ENCODE measurements at regions not wholly inside any gene's neighbourhood (a gene's known extent, or its start where the extent isn't known, plus 50 kb on each side); places are given as distances from the start of the nearest gene placed in this dataset.

GRCh38 chr3:70774641-70775040, 462.2 kb upstream of the MDFIC2 start:
- no peaks in the 10 kb centered on the region for H3K9me3 ChIP-seq (ENCODE audit: low read length)
- CTCF ChIA-PET (ENCODE audit: unreplicated experiment): no interaction called here
- H3K4me2 ChIP-seq (ENCODE audit: low read length): no peak overlapping the region
- no peaks in the 10 kb centered on the region for H3K36me3 ChIP-seq (ENCODE audit: insufficient read depth, low read length)
- POLR2A ChIA-PET: no interaction called here
- H3K4me3 ChIP-seq (ENCODE audit: low read depth, low read length, poor library complexity, severe bottlenecking): no peak overlapping the region
- no TSS peak for BruUV-seq (replicated peaks)
- no peaks in the 10 kb centered on the region for H4K20me1 ChIP-seq (ENCODE audit: insufficient read depth, low read length)
- H3K9me2 ChIP-seq (ENCODE audit: insufficient read depth, low read length): no peaks in the 10 kb centered on the region
- H3K27ac ChIP-seq (ENCODE audit: low read depth, low read length, poor library complexity, severe bottlenecking): no peak overlapping the region
- no peaks in the 10 kb centered on the region for H3K4me1 ChIP-seq (ENCODE audit: insufficient read depth, low read length, poor library complexity, severe bottlenecking)
- no peak for DNase-seq (ENCODE audit: low spot score)
- no peak overlapping the region for H2AFZ ChIP-seq (ENCODE audit: low read length)
- H3K79me2 ChIP-seq (ENCODE audit: insufficient read depth, low read depth, low read length): no peaks in the 10 kb centered on the region
- intact Hi-C loops (cut with micrococcal nuclease; ENCODE audit: unreplicated experiment): no loop called here
- TF ChIP-seq EZH2phosphoT487 (IDR thresholded peaks at IDR 0.05; ENCODE audit: borderline replicate concordance, low read depth, low read length): no peak
- TF ChIP-seq CTCF (conservative IDR thresholded peaks at IDR 0.05; ENCODE audit: low read length): no peak

- H4K20me1 ChIP-seq (ENCODE audit: insufficient read depth, low read length): no peaks in the 10 kb centered on the region
- no peak for DNase-seq (ENCODE audit: low spot score)
- H2AFZ ChIP-seq (ENCODE audit: low read length): no peak overlapping the region
- TF ChIP-seq CTCF (conservative IDR thresholded peaks at IDR 0.05; ENCODE audit: low read length) (no peak), EZH2phosphoT487 (IDR thresholded peaks at IDR 0.05; ENCODE audit: borderline replicate concordance, low read depth, low read length) (no peak)
- CTCF ChIA-PET (ENCODE audit: unreplicated experiment): no interaction called here
- H3K9me3 ChIP-seq (ENCODE audit: low read length): no peaks in the 10 kb centered on the region
- H3K79me2 ChIP-seq (ENCODE audit: insufficient read depth, low read depth, low read length): no peaks in the 10 kb centered on the region
- POLR2A ChIA-PET: no interaction called here
- BruUV-seq (replicated peaks): no TSS peak
- H3K4me2 ChIP-seq (ENCODE audit: low read length): no peak overlapping the region
- intact Hi-C loops (cut with micrococcal nuclease; ENCODE audit: unreplicated experiment): no loop called here
- H3K4me3 ChIP-seq (ENCODE audit: low read depth, low read length, poor library complexity, severe bottlenecking): no peak overlapping the region
- no peaks in the 10 kb centered on the region for H3K36me3 ChIP-seq (ENCODE audit: insufficient read depth, low read length)
- H3K9me2 ChIP-seq (ENCODE audit: insufficient read depth, low read length): no peaks in the 10 kb centered on the region
- H3K4me1 ChIP-seq (ENCODE audit: insufficient read depth, low read length, poor library complexity, severe bottlenecking): no peaks in the 10 kb centered on the region
- no peak overlapping the region for H3K27ac ChIP-seq (ENCODE audit: low read depth, low read length, poor library complexity, severe bottlenecking)
These were observed 459.1 kb upstream of the MDFIC2 start for GRCh38 chr3:70771426-70772147.

- Histone ChIP-seq H3K36me3 (ENCODE audit: insufficient read depth, low read length) (no peaks in the 10 kb centered on the region), H3K9me2 (ENCODE audit: insufficient read depth, low read length) (no peaks in the 10 kb centered on the region), H3K79me2 (ENCODE audit: insufficient read depth, low read depth, low read length) (no peaks in the 10 kb centered on the region), H3K9me3 (ENCODE audit: low read length) (no peaks in the 10 kb centered on the region), H3K4me1 (ENCODE audit: insufficient read depth, low read length, poor library complexity, severe bottlenecking) (no peaks in the 10 kb centered on the region), H3K27ac (ENCODE audit: low read depth, low read length, poor library complexity, severe bottlenecking) (no peak overlapping the region), H3K4me2 (ENCODE audit: low read length) (no peak overlapping the region), H3K4me3 (ENCODE audit: low read depth, low read length, poor library complexity, severe bottlenecking) (no peak overlapping the region), H2AFZ (ENCODE audit: low read length) (no peak overlapping the region), H4K20me1 (ENCODE audit: insufficient read depth, low read length) (no peaks in the 10 kb centered on the region)
- POLR2A ChIA-PET: no interaction called here
- intact Hi-C loops (cut with micrococcal nuclease; ENCODE audit: unreplicated experiment): no loop called here
- BruUV-seq (replicated peaks): no TSS peak
- TF ChIP-seq CTCF (conservative IDR thresholded peaks at IDR 0.05; ENCODE audit: low read length) (no peak), EZH2phosphoT487 (IDR thresholded peaks at IDR 0.05; ENCODE audit: borderline replicate concordance, low read depth, low read length) (no peak)
- no peak for DNase-seq (ENCODE audit: low spot score)
- CTCF ChIA-PET (ENCODE audit: unreplicated experiment): no interaction called here
These were observed 458.2 kb upstream of the MDFIC2 start for GRCh38 chr3:70770650-70771049.

Measured in OCI-LY7 (cell line).